HepG2 (cell line): ENCODE measurements at regions not wholly inside any gene's neighbourhood (a gene's known extent, or its start where the extent isn't known, plus 50 kb on each side); places are given as distances from the start of the nearest gene placed in this dataset.

Experiments
- EHMT2 ChIP-seq: fragments of 200-600 bp; sonication (generic); IDR thresholded peaks from 2 replicates; pipeline ENCODE4 v1.7.0; 2017; ENCODE audit warnings: antibody characterized with exemption, low read depth, low read length, borderline replicate concordance
- JARID2 ChIP-seq: sonication (generic); formaldehyde crosslinking; IDR thresholded peaks from 2 replicates; pipeline ENCODE4 v1.8.1; 2023; ENCODE audit warnings: missing genetic modification reagents, inconsistent platforms; ENCODE audit not compliant: insufficient replicate concordance
- NFE2L1 ChIP-seq: sonication (generic); formaldehyde crosslinking; IDR thresholded peaks from 2 replicates; pipeline ENCODE4 v1.4.0; 2020; ENCODE audit warnings: missing genetic modification reagents, mild to moderate bottlenecking, borderline replicate concordance
- ZNF281 ChIP-seq: sonication (generic); formaldehyde crosslinking; IDR thresholded peaks from 2 replicates; pipeline ENCODE4 v1.4.0; 2020; ENCODE audit warnings: missing genetic modification reagents, borderline replicate concordance
- ZNF362 ChIP-seq: sonication (generic); formaldehyde crosslinking; IDR thresholded peaks from 2 replicates; pipeline ENCODE4 v1.4.0; 2020; ENCODE audit warnings: missing genetic modification reagents, mild to moderate bottlenecking, borderline replicate concordance
- TF ChIP-seq, protein P1 (sequence below): sonication (generic); formaldehyde crosslinking; IDR thresholded peaks from 2 replicates; pipeline ENCODE4 v1.8.0; 2022; ENCODE audit warnings: low read depth, missing genetic modification reagents

GRCh38 chr6:168226061-168226752, 93.4 kb downstream of the DACT2 start (continued):
- TF ChIP-seq ZNF281: no peak
- TF ChIP-seq EHMT2: no peak
- TF ChIP-seq NFE2L1: no peak
- no peak for TF ChIP-seq ZNF362 (CRISPR knock-in tag)
- no peak for TF ChIP-seq JARID2 (CRISPR knock-in tag)
- TF ChIP-seq, protein P1, sequence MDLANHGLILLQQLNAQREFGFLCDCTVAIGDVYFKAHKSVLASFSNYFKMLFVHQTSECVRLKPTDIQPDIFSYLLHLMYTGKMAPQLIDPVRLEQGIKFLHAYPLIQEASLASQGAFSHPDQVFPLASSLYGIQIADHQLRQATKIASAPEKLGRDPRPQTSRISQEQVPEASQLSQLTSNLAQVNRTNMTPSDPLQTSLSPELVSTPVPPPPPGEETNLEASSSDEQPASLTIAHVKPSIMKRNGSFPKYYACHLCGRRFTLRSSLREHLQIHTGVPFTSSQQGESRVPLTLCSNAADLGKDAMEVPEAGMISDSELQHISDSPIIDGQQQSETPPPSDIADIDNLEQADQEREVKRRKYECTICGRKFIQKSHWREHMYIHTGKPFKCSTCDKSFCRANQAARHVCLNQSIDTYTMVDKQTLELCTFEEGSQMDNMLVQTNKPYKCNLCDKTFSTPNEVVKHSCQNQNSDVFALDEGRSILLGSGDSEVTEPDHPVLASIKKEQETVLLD (CRISPR knock-in tag): no peak
- TF ChIP-seq, all 625 proteins: peak for 6
